ENCODE measurements at regions not wholly inside any gene's neighbourhood (a gene's known extent, or its start where the extent isn't known, plus 50 kb on each side); places are given as distances from the start of the nearest gene placed in this dataset.

DNA sequence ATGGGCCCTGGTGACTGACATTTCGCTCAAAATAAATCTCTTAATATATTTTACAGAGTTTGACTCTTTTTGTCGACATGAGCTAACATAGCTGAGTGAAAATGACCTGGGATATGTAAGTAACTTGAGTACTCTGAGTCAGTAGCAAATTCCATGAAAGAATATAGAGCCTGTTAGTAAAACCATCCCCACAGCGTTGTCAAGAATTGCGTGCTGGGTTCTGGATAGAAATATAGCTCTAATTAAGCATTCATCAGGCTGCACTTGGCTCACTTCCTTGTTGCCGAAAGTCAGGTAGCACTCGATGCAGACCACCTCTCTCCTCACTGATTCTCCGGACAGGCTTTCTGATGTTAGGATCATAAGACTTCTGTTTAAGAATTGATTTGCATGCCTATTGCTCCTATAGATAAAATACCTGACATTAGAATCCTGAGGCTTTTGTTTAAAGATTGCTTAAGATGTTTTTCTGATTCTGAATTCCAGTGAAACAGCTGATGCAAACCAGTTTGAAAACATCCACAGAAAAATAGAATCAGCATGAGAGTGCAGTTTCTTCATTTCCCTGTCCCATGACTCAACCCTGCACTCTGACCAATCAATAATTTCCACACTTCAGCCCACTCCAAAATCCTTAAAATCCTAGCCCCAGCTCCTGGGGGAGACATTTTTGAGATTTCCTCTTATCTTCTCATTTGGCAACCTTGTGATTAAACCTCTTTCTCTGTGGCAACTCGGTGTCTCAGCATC, 310.6 kb downstream of the DIRAS2 start:
- H3K27ac ChIP-seq (ENCODE audit: low read depth, low read length, poor library complexity, severe bottlenecking), result no peak overlapping the region
- H3K9me2 ChIP-seq (ENCODE audit: low read depth, low read length), result no peaks in the 10 kb centered on the region
- H2AFZ ChIP-seq (ENCODE audit: low read length), result no peak overlapping the region
- no peaks in the 10 kb centered on the region for H3K9me3 ChIP-seq (ENCODE audit: low read length)
- no peaks in the 10 kb centered on the region for H3K4me1 ChIP-seq (ENCODE audit: insufficient read depth, low read length, severe bottlenecking)
- H3K27me3 ChIP-seq (ENCODE audit: insufficient read depth, low read length), result no peaks in the 10 kb centered on the region
- H3K79me2 ChIP-seq (ENCODE audit: insufficient read depth, low read length), result no peaks in the 10 kb centered on the region
- no peak overlapping the region for H3K4me3 ChIP-seq (ENCODE audit: low read depth, low read length, poor library complexity, severe bottlenecking)
- TF ChIP-seq CTCF (IDR thresholded peaks at IDR 0.05; ENCODE audit: low read length) (no peak), EZH2 (IDR thresholded peaks at IDR 0.05; ENCODE audit: borderline replicate concordance, low read length) (no peak)
- H3K9ac ChIP-seq (ENCODE audit: low read length), result no peak overlapping the region
- H3K36me3 ChIP-seq (ENCODE audit: insufficient read depth, low read length), result no peaks in the 10 kb centered on the region
- no peak overlapping the region for H3K4me2 ChIP-seq (ENCODE audit: low read length)
- no peaks in the 10 kb centered on the region for H3F3A ChIP-seq (ENCODE audit: insufficient read depth, low read length)
- no peaks in the 10 kb centered on the region for H4K20me1 ChIP-seq (ENCODE audit: insufficient read depth, low read length)

- no peaks in the 10 kb centered on the region for H3K9me3 ChIP-seq (ENCODE audit: low read length)
- no peak overlapping the region for H2AFZ ChIP-seq (ENCODE audit: low read length)
- H3K79me2 ChIP-seq (ENCODE audit: insufficient read depth, low read length), result no peaks in the 10 kb centered on the region
- H4K20me1 ChIP-seq (ENCODE audit: insufficient read depth, low read length), result no peaks in the 10 kb centered on the region
- no peak overlapping the region for H3K9ac ChIP-seq (ENCODE audit: low read length)
- H3K27me3 ChIP-seq (ENCODE audit: insufficient read depth, low read length), result no peaks in the 10 kb centered on the region
- H3K27ac ChIP-seq (ENCODE audit: low read depth, low read length, poor library complexity, severe bottlenecking), result no peak overlapping the region
- no peak overlapping the region for H3K4me3 ChIP-seq (ENCODE audit: low read depth, low read length, poor library complexity, severe bottlenecking)
- no peaks in the 10 kb centered on the region for H3F3A ChIP-seq (ENCODE audit: insufficient read depth, low read length)
- no peak overlapping the region for H3K4me2 ChIP-seq (ENCODE audit: low read length)
- TF ChIP-seq EZH2 (IDR thresholded peaks at IDR 0.05; ENCODE audit: borderline replicate concordance, low read length), result no peak
- no peak for TF ChIP-seq CTCF (IDR thresholded peaks at IDR 0.05; ENCODE audit: low read length)
- no peaks in the 10 kb centered on the region for H3K4me1 ChIP-seq (ENCODE audit: insufficient read depth, low read length, severe bottlenecking)
- no peaks in the 10 kb centered on the region for H3K36me3 ChIP-seq (ENCODE audit: insufficient read depth, low read length)
- H3K9me2 ChIP-seq (ENCODE audit: low read depth, low read length), result no peaks in the 10 kb centered on the region
Observed at GRCh38 chr9:90333226-90333625, 309.4 kb downstream of the DIRAS2 start.

GRCh38 chr9:90340421-90340820, 302.2 kb downstream of the DIRAS2 start:
- no peaks in the 10 kb centered on the region for H4K20me1 ChIP-seq (ENCODE audit: insufficient read depth, low read length)
- no peaks in the 10 kb centered on the region for H3K27me3 ChIP-seq (ENCODE audit: insufficient read depth, low read length)
- TF ChIP-seq CTCF (IDR thresholded peaks at IDR 0.05; ENCODE audit: low read length), result no peak
- TF ChIP-seq EZH2 (IDR thresholded peaks at IDR 0.05; ENCODE audit: borderline replicate concordance, low read length), result no peak

More at GRCh38 chr9:90340421-90340820, 302.2 kb downstream of the DIRAS2 start:
- Histone ChIP-seq H3K4me2 (ENCODE audit: low read length) (no peak overlapping the region), H3K4me1 (ENCODE audit: insufficient read depth, low read length, severe bottlenecking) (no peaks in the 10 kb centered on the region), H3K27ac (ENCODE audit: low read depth, low read length, poor library complexity, severe bottlenecking) (no peak overlapping the region), H3K9me3 (ENCODE audit: low read length) (no peaks in the 10 kb centered on the region), H3K79me2 (ENCODE audit: insufficient read depth, low read length) (no peaks in the 10 kb centered on the region), H3K4me3 (ENCODE audit: low read depth, low read length, poor library complexity, severe bottlenecking) (no peak overlapping the region), H3K9ac (ENCODE audit: low read length) (no peak overlapping the region), H3F3A (ENCODE audit: insufficient read depth, low read length) (no peaks in the 10 kb centered on the region), H2AFZ (ENCODE audit: low read length) (no peak overlapping the region), H3K36me3 (ENCODE audit: insufficient read depth, low read length) (no peaks in the 10 kb centered on the region), H3K9me2 (ENCODE audit: low read depth, low read length) (no peaks in the 10 kb centered on the region)

All from OCI-LY1 (cell line).